ENCODE measurements at regions not wholly inside any gene's neighbourhood (a gene's known extent, or its start where the extent isn't known, plus 50 kb on each side); places are given as distances from the start of the nearest gene placed in this dataset.

- no peak for DNase-seq (ENCODE audit: low read depth in 3 of 3, low spot score in 2 of 3)
Observed at GRCh38 chrY:12552471-12553283, 148.4 kb upstream of the USP9Y start.

- no peak for DNase-seq (ENCODE audit: low read depth in 3 of 3, low spot score in 2 of 3)
Observed at GRCh38 chrY:12553909-12554308, 147.1 kb upstream of the USP9Y start.

GRCh38 chrY:12555005-12555404, 146.0 kb upstream of the USP9Y start:
- no peak for DNase-seq (ENCODE audit: low read depth in 3 of 3, low spot score in 2 of 3)

GRCh38 chrY:12559007-12559406, 142.0 kb upstream of the USP9Y start:
- DNase-seq (ENCODE audit: low read depth in 3 of 3, low spot score in 2 of 3), result no peak

- no peak for DNase-seq (ENCODE audit: low read depth in 3 of 3, low spot score in 2 of 3)
Observed at GRCh38 chrY:12576278-12576677, 124.8 kb upstream of the USP9Y start.

GRCh38 chrY:12593532-12594216, 107.4 kb upstream of the USP9Y start:
- DNase-seq (ENCODE audit: low read depth in 3 of 3, low spot score in 2 of 3), result no peak

GRCh38 chrY:12598783-12599182, 102.2 kb upstream of the USP9Y start:
- DNase-seq (ENCODE audit: low read depth in 3 of 3, low spot score in 2 of 3), result no peak

- DNase-seq (ENCODE audit: low read depth in 3 of 3, low spot score in 2 of 3), result no peak
Observed at GRCh38 chrY:12605426-12605825, 95.6 kb upstream of the USP9Y start.

GRCh38 chrY:12610861-12611260, 90.2 kb upstream of the USP9Y start:
- DNase-seq (ENCODE audit: low read depth in 3 of 3, low spot score in 2 of 3), result no peak

- no peak for DNase-seq (ENCODE audit: low read depth in 3 of 3, low spot score in 2 of 3)
Observed at GRCh38 chrY:12615733-12616446, 85.1 kb upstream of the USP9Y start.

GRCh38 chrY:12621454-12622081, 79.5 kb upstream of the USP9Y start:
- no peak for DNase-seq (ENCODE audit: low read depth in 3 of 3, low spot score in 2 of 3)

GRCh38 chrY:12623204-12623603, 77.8 kb upstream of the USP9Y start:
- no peak for DNase-seq (ENCODE audit: low read depth in 3 of 3, low spot score in 2 of 3)

- DNase-seq (ENCODE audit: low read depth in 3 of 3, low spot score in 2 of 3), result no peak
Observed at GRCh38 chrY:12642986-12643385, 58.0 kb upstream of the USP9Y start.

GRCh38 chrY:12643693-12644348, 57.2 kb upstream of the USP9Y start:
- DNase-seq (ENCODE audit: low read depth in 3 of 3, low spot score in 2 of 3), result no peak

- DNase-seq (ENCODE audit: low read depth in 3 of 3, low spot score in 2 of 3), result no peak
Observed at GRCh38 chrY:12651095-12651494, 49.9 kb upstream of the USP9Y start.

Data from right renal cortex interstitium (tissue), 3 donors.